Liver (tissue), 8 donors: ENCODE measurements at regions not wholly inside any gene's neighbourhood (a gene's known extent, or its start where the extent isn't known, plus 50 kb on each side); places are given as distances from the start of the nearest gene placed in this dataset.

ENCODE experiments used
- DNase-seq: peaks from one replicate; pipeline ENCODE4 v3.0.0-alpha.2; 2017; ENCODE audit warnings: low spot score
- H3K27ac ChIP-seq, 2 donors: one replicate each; pipeline ENCODE4 v1.7.0; 2013; ENCODE audit warnings: inconsistent platforms in 2 of 2, low read length in 2 of 2, control low read depth in 1 of 2, low read depth in 1 of 2, mild to moderate bottlenecking in 1 of 2
- H3K27me3 ChIP-seq, 4 donors: one replicate each; pipeline versions ENCODE4 v1.6.1 to v1.7.0; 2013; ENCODE audit warnings: low read length in 3 of 4, inconsistent platforms in 1 of 4, mild to moderate bottlenecking in 1 of 4, moderate library complexity in 1 of 4; ENCODE audit not compliant: control insufficient read depth in 4 of 4, insufficient read depth in 4 of 4
- H3K36me3 ChIP-seq, 4 donors: one replicate each; pipeline versions ENCODE4 v1.6.1 to v1.7.0; 2013; ENCODE audit warnings: low read length in 3 of 4, mild to moderate bottlenecking in 3 of 4, low read depth in 1 of 4, moderate library complexity in 1 of 4; ENCODE audit not compliant: control insufficient read depth in 4 of 4, insufficient read depth in 3 of 4
- H3K4me1 ChIP-seq, 4 donors: one replicate each; pipeline versions ENCODE4 v1.6.1 to v1.7.0; 2013; ENCODE audit warnings: low read length in 3 of 4, mild to moderate bottlenecking in 3 of 4, moderate library complexity in 1 of 4; ENCODE audit not compliant: control insufficient read depth in 4 of 4, insufficient read depth in 4 of 4
- H3K4me3 ChIP-seq, 3 donors: one replicate each; pipeline versions ENCODE4 v1.6.1 to v1.7.0; 2013; ENCODE audit warnings: low read length in 3 of 3, control low read depth in 1 of 3, low read depth in 1 of 3, mild to moderate bottlenecking in 1 of 3
- H3K9ac ChIP-seq, 2 donors: one replicate each; pipeline ENCODE4 v1.7.0; 2013; ENCODE audit warnings: low read length in 2 of 2, mild to moderate bottlenecking in 2 of 2, moderate library complexity in 2 of 2, control low read depth in 1 of 2, low read depth in 1 of 2
- H3K9me3 ChIP-seq, 4 donors: one replicate each; pipeline versions ENCODE4 v1.6.1 to v1.7.0; 2013; ENCODE audit warnings: low read length in 3 of 4; ENCODE audit not compliant: control insufficient read depth in 4 of 4
- ATF3 ChIP-seq: IDR thresholded peaks from 2 replicates; pipeline ENCODE4 v1.6.1; 2016; ENCODE audit warnings: antibody characterized with exemption
- CTCF ChIP-seq: fragments of 150-350 bp; IDR thresholded peaks from 2 replicates; pipeline ENCODE4 v1.5.1; 2017; ENCODE audit warnings: improper control_type of control experiment, low read depth, low read length; ENCODE audit not compliant: missing input control
- EGR1 ChIP-seq, 2 donors: IDR thresholded peaks; 2 replicates each; pipeline ENCODE4 v1.6.1; 2016 to 2018; ENCODE audit warnings: antibody characterized with exemption in 2 of 2, low read depth in 2 of 2
- FOXA1 ChIP-seq: IDR thresholded peaks from 2 replicates; pipeline ENCODE4 v1.6.1; 2016; ENCODE audit warnings: antibody characterized with exemption
- GABPA ChIP-seq, 2 donors: IDR thresholded peaks in 1 of 2; conservative IDR thresholded peaks in 1 of 2; 2 replicates each; pipeline ENCODE4 v1.6.1; 2016; ENCODE audit warnings: antibody characterized with exemption in 2 of 2, mild to moderate bottlenecking in 1 of 2, moderate library complexity in 1 of 2
- HNF4A ChIP-seq, 2 donors: conservative IDR thresholded peaks; 2 replicates each; pipeline ENCODE4 v1.6.1; 2016; ENCODE audit warnings: antibody characterized with exemption in 2 of 2, mild to moderate bottlenecking in 2 of 2
- HNF4G ChIP-seq: IDR thresholded peaks from 2 replicates; pipeline ENCODE4 v1.6.1; 2016; ENCODE audit warnings: antibody characterized with exemption
- JUND ChIP-seq, 2 donors: IDR thresholded peaks; 2 replicates each; pipeline ENCODE4 v1.6.1; 2016; ENCODE audit warnings: antibody characterized with exemption in 2 of 2
- MAX ChIP-seq: IDR thresholded peaks from 2 replicates; pipeline ENCODE4 v1.6.1; 2016; ENCODE audit warnings: antibody characterized with exemption
- NR2F2 ChIP-seq: IDR thresholded peaks from 2 replicates; pipeline ENCODE4 v1.6.1; 2016; ENCODE audit warnings: antibody characterized with exemption
- REST ChIP-seq: IDR thresholded peaks from 2 replicates; pipeline ENCODE4 v1.6.1; 2016; ENCODE audit warnings: antibody characterized with exemption, mild to moderate bottlenecking
- RXRA ChIP-seq, 2 donors: IDR thresholded peaks; 2 replicates each; pipeline ENCODE4 v1.6.1; 2017 to 2018; ENCODE audit warnings: antibody characterized with exemption in 2 of 2, mild to moderate bottlenecking in 1 of 2
- SP1 ChIP-seq: IDR thresholded peaks from 2 replicates; pipeline ENCODE4 v1.6.1; 2018; ENCODE audit warnings: antibody characterized with exemption, mild to moderate bottlenecking
- TAF1 ChIP-seq: conservative IDR thresholded peaks from 2 replicates; pipeline ENCODE4 v1.6.1; 2016; ENCODE audit warnings: antibody characterized with exemption, mild to moderate bottlenecking
- ZBTB33 ChIP-seq: IDR thresholded peaks from 2 replicates; pipeline ENCODE4 v1.6.1; 2016; ENCODE audit warnings: antibody characterized with exemption
- WGBS: extraction: QIAGEN DNeasy Blood & Tissue Kit; methylation state at CpG from one replicate; pipeline ENCODE4 v1.1.7; 2013; 5-methylcytosine and 5-hydroxymethylcytosine counted together
- donor health status: healthy.
- donor health status: healthy.
- donor health status: healthy.
- donor health status: healthy.
- donor health status: healthy.

GRCh38 chr13:26888632-26889031 is 128.0 kb upstream of the GPR12 start:
- H3K4me3 ChIP-seq: no peak overlapping the region
- TF ChIP-seq GABPA (IDR thresholded peaks at IDR 0.05 in 1 of 2, conservative IDR thresholded peaks at IDR 0.05 in 1 of 2) (no peak), FOXA1 (no peak), TAF1 (no peak), JUND (IDR thresholded peaks at IDR 0.05) (no peak), ZBTB33 (no peak), CTCF (no peak), RXRA (IDR thresholded peaks at IDR 0.05) (no peak), HNF4G (no peak), MAX (no peak), NR2F2 (no peak), EGR1 (IDR thresholded peaks at IDR 0.05; ENCODE audit: low read depth in 2 of 2) (no peak), ATF3 (no peak)
- no peak overlapping the region for H3K9ac ChIP-seq
- no peaks in the 10 kb centered on the region for H3K4me1 ChIP-seq
- peaks cover 0 to 3% (median 0%) of the 10 kb centered on the region in 4 donors for H3K9me3 ChIP-seq
- DNase-seq: no peak
- 87% methylated on average over 7 of the region's 7 CpGs for WGBS
- H3K36me3 ChIP-seq: no peaks in the 10 kb centered on the region
- no peak overlapping the region for H3K27ac ChIP-seq
- H3K27me3 ChIP-seq: peaks cover 0 to 5% (median 0%) of the 10 kb centered on the region in 4 donors

GRCh38 chr13:26887594-26887993 is 127.0 kb upstream of the GPR12 start:
- no peaks in the 10 kb centered on the region for H3K4me1 ChIP-seq
- 87% methylated on average over 3 of the region's 3 CpGs for WGBS
- no peaks in the 10 kb centered on the region for H3K36me3 ChIP-seq
- H3K9ac ChIP-seq: no peak overlapping the region
- no peak for TF ChIP-seq HNF4G
- TF ChIP-seq ATF3: no peak
- no peak for TF ChIP-seq HNF4A (conservative IDR thresholded peaks at IDR 0.05)
- TF ChIP-seq REST: no peak
- no peak for TF ChIP-seq JUND (IDR thresholded peaks at IDR 0.05)
- no peak for TF ChIP-seq SP1
- no peak for TF ChIP-seq MAX
- peaks cover 0 to 5% (median 1%) of the 10 kb centered on the region in 4 donors for H3K27me3 ChIP-seq
- peaks cover 0 to 3% (median 0%) of the 10 kb centered on the region in 4 donors for H3K9me3 ChIP-seq
- no peak overlapping the region for H3K27ac ChIP-seq
- no peak overlapping the region for H3K4me3 ChIP-seq
- DNase-seq: no peak
